Activated T-cell treated with anti-CD3 and anti-CD28 coated beads, Interleukin-2, amount 50 U/mL, for 72 hours (primary cell): ENCODE measurements at regions not wholly inside any gene's neighbourhood (a gene's known extent, or its start where the extent isn't known, plus 50 kb on each side); places are given as distances from the start of the nearest gene placed in this dataset.

Source experiments
- ATAC-seq, 2 donors: fragments of 150-1000 bp; cut with Tn5 transposase; replicated peaks in 1 of 2; 2 replicates each; pipeline ENCODE4 v1.10.0; 2021; ENCODE audit warnings: moderate library complexity in 2 of 2, mild to moderate bottlenecking in 1 of 2
- DNase-seq, 2 donors: peaks; one replicate each; pipeline ENCODE4 v3.0.0; 2021 to 2022; ENCODE audit warnings: mixed read lengths in 1 of 2
- H3K27ac Mint-ChIP-seq: one replicate; pipeline ENCODE4 v1.8.0; 2022; ENCODE audit warnings: mild to moderate bottlenecking, moderate library complexity, mixed read lengths
- H3K27me3 Mint-ChIP-seq: one replicate; pipeline ENCODE4 v1.8.0; 2022; ENCODE audit warnings: low read depth, mixed read lengths
- H3K36me3 Mint-ChIP-seq, 2 donors: one replicate each; pipeline ENCODE4 v1.8.0; 2022; ENCODE audit warnings: mixed read lengths in 2 of 2, mild to moderate bottlenecking in 1 of 2; ENCODE audit not compliant: insufficient read depth in 2 of 2
- H3K4me1 Mint-ChIP-seq: one replicate; pipeline ENCODE4 v1.8.0; 2022; ENCODE audit warnings: low read depth, mixed read lengths
- H3K4me3 Mint-ChIP-seq, 2 donors: one replicate each; pipeline ENCODE4 v1.8.0; 2022; ENCODE audit warnings: mild to moderate bottlenecking in 2 of 2, mixed read lengths in 2 of 2, moderate library complexity in 2 of 2
- H3K9me3 Mint-ChIP-seq, 2 donors: one replicate each; pipeline ENCODE4 v1.8.0; 2022; ENCODE audit warnings: mixed read lengths in 2 of 2

DNA sequence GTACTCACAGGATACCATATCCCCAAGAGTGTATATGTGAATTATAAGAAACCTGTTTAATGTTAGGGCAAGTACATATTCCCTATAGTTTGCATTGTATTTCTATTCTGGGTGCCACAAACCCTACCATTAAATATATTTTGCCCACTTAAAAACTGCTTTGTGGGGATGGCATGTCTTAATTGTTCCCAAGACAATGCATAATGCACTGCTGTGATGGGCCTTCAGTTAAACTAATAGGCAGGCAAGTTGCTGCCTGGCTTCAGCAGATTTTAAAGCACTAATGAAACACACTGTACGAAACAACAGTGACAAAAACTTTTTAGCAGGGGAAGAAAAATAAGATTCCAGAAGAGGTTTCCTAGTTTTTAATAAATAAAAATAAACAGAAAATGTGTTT, 104.8 kb upstream of the VRK2 start:
- ATAC-seq (no peak), DNase-seq (no peak)
- H3K36me3 Mint-ChIP-seq, result peaks cover 0 to 3% of the 10 kb centered on the region in 2 donors
- peaks cover 0 to 2% of the 10 kb centered on the region in 2 donors for H3K9me3 Mint-ChIP-seq
- no peak overlapping the region for H3K4me3 Mint-ChIP-seq
- no peaks in the 10 kb centered on the region for H3K27me3 Mint-ChIP-seq
- no peaks in the 10 kb centered on the region for H3K4me1 Mint-ChIP-seq
- H3K27ac Mint-ChIP-seq, result no peak overlapping the region

DNA sequence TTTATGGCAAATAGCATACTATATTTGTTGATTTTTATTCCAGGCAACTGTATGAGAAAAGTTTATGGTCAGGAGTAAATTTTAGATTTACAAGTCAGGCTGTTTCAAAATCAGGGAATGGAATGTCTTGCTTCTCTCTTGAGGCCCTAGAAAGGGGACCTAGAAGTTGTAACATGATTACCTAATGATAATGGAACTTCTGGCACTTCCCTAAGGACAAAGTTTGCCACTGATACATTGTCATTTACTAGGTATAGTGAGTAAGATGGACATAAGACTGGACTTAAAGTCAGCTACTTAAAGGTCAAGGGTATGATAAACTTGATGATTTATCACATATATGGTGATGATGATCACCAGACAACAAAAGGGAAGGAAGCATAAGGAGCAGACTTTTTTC, 103.3 kb upstream of the VRK2 start:
- Mint-ChIP-seq H3K27ac (no peak overlapping the region), H3K9me3 (peaks cover 0 to 2% of the 10 kb centered on the region in 2 donors), H3K4me1 (no peaks in the 10 kb centered on the region), H3K27me3 (no peaks in the 10 kb centered on the region), H3K4me3 (no peak overlapping the region), H3K36me3 (peaks cover 0 to 2% of the 10 kb centered on the region in 2 donors)
- ATAC-seq (no peak), DNase-seq (no peak)

DNA sequence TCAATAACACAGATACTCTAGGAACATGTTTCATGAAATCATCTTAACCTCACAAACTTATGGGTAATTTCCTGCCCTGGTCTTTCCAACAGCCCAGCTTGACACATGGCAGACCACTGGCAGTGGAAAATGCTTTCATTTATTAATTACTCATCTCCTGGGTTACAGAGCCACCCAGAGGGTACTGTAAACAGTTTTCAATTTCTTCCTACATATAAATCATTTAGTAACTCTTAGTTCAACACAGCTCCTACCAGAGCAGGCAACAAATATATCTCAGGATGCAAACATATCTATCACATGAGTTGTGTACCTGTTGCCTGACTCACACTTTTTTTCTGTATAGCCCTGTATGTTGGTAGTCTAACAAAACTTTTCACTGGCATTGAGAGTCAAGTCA, 99.2 kb upstream of the VRK2 start:
- H3K4me1 Mint-ChIP-seq, result no peaks in the 10 kb centered on the region
- H3K36me3 Mint-ChIP-seq, result no peaks in the 10 kb centered on the region
- H3K27ac Mint-ChIP-seq, result no peak overlapping the region
- DNase-seq, result no peak
- H3K9me3 Mint-ChIP-seq, result no peaks in the 10 kb centered on the region
- H3K27me3 Mint-ChIP-seq, result no peaks in the 10 kb centered on the region
- ATAC-seq, result no peak
- no peak overlapping the region for H3K4me3 Mint-ChIP-seq

DNA sequence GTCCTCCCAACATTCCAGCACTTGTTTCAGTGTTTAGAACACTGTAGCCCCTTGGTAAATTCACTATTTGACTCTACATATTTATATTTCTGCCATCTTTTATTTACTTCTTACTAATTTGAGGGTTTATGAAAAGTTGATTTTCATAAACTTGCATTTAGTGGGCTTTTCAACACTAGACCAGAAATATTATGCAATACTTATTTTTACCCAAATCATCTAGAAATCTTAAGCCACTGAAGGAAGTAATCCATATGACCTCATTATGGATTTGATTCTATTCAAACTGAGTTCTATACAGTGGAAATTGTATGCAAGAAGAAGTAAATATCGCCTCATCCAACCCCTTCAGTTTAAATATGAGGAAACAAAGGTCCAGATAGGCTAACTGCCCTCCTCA, 92.6 kb upstream of the VRK2 start:
- Mint-ChIP-seq H3K27me3 (no peaks in the 10 kb centered on the region), H3K4me3 (no peak overlapping the region)

DNA sequence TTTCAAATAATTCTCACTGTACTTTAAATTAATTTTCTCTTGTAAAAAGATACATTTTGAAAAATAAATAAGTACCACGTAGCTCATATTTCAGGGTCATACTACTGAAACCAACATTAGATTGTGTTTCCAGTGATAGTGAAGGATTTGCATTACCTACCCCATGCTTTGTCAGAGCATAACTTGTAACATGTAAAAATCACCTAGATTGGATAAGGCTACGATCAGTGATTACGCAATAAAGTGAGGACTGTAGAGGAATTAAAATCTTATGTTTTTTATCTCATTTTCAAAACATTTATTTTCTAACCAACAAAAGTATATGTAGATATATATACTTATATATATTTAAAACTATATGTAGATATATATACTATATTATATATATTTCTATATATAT, 89.4 kb upstream of the VRK2 start:
- no peak overlapping the region for H3K27ac Mint-ChIP-seq
- no peaks in the 10 kb centered on the region for H3K27me3 Mint-ChIP-seq
- H3K36me3 Mint-ChIP-seq, result no peaks in the 10 kb centered on the region
- H3K4me1 Mint-ChIP-seq, result no peaks in the 10 kb centered on the region
- DNase-seq (no peak), ATAC-seq (no peak)
- no peak overlapping the region for H3K4me3 Mint-ChIP-seq
- H3K9me3 Mint-ChIP-seq, result no peaks in the 10 kb centered on the region

More for the DNA sequence above, 92.6 kb upstream of the VRK2 start:
- Mint-ChIP-seq H3K9me3 (no peaks in the 10 kb centered on the region), H3K27ac (no peak overlapping the region), H3K36me3 (no peaks in the 10 kb centered on the region), H3K4me1 (no peaks in the 10 kb centered on the region)
- no peak for ATAC-seq
- no peak for DNase-seq

DNA sequence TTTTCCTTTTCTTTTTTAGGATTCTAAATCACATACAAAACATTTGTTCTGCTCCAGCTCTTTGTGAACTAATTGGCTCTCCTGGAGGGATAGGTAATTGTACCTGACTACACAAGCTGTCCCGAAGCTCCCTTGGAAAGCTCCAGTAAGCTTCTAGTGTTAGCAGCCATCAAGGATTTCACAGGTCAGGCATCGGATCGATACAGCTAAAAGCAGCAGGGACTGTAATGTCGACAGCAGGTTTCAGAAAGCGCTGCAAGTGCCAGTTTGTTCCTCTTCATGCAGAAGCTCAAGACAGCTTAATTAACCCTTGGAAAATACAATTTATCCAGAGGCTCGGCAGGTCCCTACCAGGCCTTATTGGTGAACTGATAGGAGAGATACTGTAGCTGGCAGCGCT, 87.2 kb upstream of the VRK2 start:
- no peak for ATAC-seq
- no peak overlapping the region for H3K27ac Mint-ChIP-seq
- H3K9me3 Mint-ChIP-seq, result no peaks in the 10 kb centered on the region
- no peaks in the 10 kb centered on the region for H3K4me1 Mint-ChIP-seq
- no peaks in the 10 kb centered on the region for H3K36me3 Mint-ChIP-seq
- H3K4me3 Mint-ChIP-seq, result no peak overlapping the region
- no peak for DNase-seq
- H3K27me3 Mint-ChIP-seq, result no peaks in the 10 kb centered on the region

DNA sequence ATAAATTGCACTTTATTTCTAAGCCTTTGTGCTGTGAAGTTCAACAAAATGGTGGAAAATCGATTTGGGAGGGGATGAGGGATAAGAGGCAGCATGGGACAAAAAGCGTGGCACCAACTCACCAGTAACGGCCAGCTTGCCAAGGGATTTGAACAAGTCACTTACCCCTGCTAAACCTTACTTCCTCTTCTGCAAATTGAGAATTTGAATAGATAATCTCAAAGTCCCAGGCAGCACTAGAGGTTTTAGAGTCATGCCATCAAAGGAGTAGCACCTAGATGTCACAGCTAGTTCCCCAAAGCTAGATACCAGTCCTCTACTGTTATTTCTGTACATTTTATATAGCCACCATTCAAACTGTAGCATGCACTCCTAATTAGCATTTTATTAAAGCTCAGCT, 83.7 kb upstream of the VRK2 start:
- Mint-ChIP-seq H3K27ac (no peak overlapping the region), H3K36me3 (no peaks in the 10 kb centered on the region), H3K4me3 (no peak overlapping the region), H3K27me3 (no peaks in the 10 kb centered on the region), H3K9me3 (no peaks in the 10 kb centered on the region), H3K4me1 (no peaks in the 10 kb centered on the region)
- ATAC-seq (no peak), DNase-seq (no peak)

DNA sequence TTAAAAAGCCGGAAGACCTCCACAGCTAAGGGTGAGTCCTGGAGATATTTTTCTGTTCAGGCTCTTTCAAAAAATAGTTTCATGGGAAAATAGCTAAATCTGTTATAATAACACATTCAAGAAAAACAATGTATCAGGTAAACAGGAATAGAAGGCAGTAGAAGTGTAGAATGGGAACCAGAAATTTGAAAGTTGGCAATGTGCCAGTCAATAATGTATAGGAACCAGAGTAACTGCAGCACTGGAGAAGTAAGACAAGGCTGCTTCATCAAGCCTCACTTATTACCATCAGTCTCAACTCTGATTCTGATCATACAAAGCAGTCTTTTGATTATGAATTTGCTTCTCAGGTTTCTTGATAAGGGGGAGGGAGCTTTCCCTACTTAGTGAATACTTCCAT, 81.4 kb upstream of the VRK2 start:
- no peak overlapping the region for H3K27ac Mint-ChIP-seq

DNA sequence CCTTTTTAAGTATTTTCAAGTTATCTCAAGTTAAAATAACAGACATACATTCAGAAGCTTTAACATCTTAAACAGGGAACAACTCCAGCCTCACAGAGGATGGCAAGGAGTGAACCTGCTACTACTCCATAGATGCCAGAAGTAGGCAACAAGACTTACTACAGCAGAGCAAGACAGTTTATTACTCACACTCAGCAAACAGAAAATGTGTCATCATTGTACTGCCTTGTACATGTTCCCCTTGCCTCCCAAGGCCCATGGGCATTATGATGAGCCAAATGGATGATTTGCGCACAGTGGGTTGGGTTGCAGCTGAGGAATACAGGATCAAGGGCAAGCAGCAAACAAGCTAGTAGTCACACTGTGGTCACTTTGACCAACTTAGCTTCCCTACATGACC, 80.6 kb upstream of the VRK2 start:
- no peak overlapping the region for H3K4me3 Mint-ChIP-seq
- no peak for ATAC-seq
- no peaks in the 10 kb centered on the region for H3K36me3 Mint-ChIP-seq

More for the DNA sequence above, 81.4 kb upstream of the VRK2 start:
- H3K27me3 Mint-ChIP-seq, result no peaks in the 10 kb centered on the region
- H3K4me1 Mint-ChIP-seq, result no peaks in the 10 kb centered on the region
- no peaks in the 10 kb centered on the region for H3K9me3 Mint-ChIP-seq
- no peaks in the 10 kb centered on the region for H3K36me3 Mint-ChIP-seq
- H3K4me3 Mint-ChIP-seq, result no peak overlapping the region
- DNase-seq, result no peak
- no peak for ATAC-seq

DNA sequence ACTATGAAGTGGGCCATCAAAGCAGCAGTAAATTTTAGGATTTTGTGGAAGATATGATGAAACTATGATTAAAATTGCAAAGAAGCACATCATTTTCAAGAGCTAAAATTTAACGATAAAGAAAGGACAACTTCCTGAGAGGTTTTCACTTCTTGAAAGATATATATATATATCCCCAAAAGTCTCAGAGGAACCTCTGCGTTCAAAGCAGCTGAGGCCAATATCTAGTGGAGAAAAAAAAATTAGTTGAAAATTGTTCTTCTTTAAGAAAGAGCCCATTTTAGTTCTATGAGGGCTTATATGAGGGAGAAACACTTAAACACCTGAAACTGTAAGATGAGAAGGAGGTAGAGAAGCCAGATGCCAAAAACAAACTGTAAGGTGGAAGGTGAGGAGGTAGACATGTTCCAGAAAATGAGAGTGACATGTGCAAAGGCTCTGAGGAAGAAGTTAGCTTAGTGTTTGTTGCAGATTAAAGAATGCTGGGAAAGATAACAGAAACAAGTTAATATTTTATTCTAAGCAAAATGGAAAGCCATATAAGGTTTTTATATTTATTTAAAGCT, 72.9 kb upstream of the VRK2 start:
- H3K27me3 Mint-ChIP-seq, result no peaks in the 10 kb centered on the region
- no peak overlapping the region for H3K27ac Mint-ChIP-seq
- DNase-seq (no peak), ATAC-seq (no peak)
- no peaks in the 10 kb centered on the region for H3K9me3 Mint-ChIP-seq
- H3K36me3 Mint-ChIP-seq, result no peaks in the 10 kb centered on the region
- H3K4me3 Mint-ChIP-seq, result no peak overlapping the region
- no peaks in the 10 kb centered on the region for H3K4me1 Mint-ChIP-seq

More for the DNA sequence above, 80.6 kb upstream of the VRK2 start:
- Mint-ChIP-seq H3K27me3 (no peaks in the 10 kb centered on the region), H3K4me1 (no peaks in the 10 kb centered on the region), H3K27ac (no peak overlapping the region), H3K9me3 (no peaks in the 10 kb centered on the region)
- no peak for DNase-seq

DNA sequence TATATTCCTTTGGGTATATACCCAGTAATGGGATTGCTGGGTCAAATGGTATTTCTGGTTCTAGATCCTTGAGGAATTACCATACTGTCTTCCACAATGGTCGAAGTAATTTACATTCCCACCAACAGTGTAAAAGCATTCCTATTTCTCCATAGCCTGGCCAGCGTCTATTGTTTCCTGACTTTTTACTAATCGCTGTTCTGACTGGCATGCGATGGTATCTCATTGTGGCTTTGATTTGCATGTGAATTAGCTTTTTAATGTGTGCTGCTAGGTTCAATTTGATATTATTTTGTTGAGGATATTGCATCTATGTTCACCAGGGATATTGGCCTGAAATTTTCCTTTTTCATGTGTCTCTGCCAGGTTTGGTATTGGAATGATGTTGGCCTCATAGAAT, 67.4 kb upstream of the VRK2 start:
- Mint-ChIP-seq H3K4me1 (no peaks in the 10 kb centered on the region), H3K27me3 (no peaks in the 10 kb centered on the region), H3K9me3 (peaks cover 0 to 7% of the 10 kb centered on the region in 2 donors), H3K36me3 (peaks cover 0 to 1% of the 10 kb centered on the region in 2 donors), H3K27ac (no peak overlapping the region), H3K4me3 (no peak overlapping the region)
- ATAC-seq (no peak), DNase-seq (no peak)

DNA sequence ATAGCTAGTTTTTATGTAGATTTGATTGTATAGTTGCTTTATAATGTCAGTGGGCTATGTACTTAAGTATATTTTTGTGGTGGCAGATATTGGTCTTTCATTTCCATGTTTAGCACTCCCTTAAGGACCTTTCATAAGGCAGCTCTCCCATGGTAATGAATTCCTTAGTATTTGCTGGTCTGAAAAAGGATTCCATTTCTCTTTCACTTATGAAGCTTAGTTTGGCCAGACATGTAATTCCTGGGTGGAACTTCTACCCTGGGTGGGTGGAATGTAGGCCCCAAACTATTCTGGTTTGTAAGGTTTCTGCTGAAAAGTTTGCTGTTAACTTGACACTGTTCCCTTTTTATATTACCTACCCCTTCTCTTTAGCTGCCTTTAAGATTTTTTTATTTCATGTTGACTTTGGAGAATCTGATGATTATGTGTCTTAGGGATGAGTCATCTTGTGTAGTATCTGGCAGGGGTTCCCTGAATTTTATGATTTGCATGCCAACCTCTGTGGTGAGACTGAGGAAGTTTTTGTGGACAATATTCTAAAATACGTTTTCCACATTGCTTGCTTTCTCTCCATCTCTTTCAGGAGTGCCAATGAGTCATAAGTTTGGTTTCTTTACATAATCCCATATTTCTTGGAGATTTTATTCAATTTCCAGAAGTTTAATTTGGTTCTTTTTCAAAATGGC, 65.4 kb upstream of the VRK2 start:
- Mint-ChIP-seq H3K4me1 (no peaks in the 10 kb centered on the region), H3K27ac (no peak overlapping the region), H3K4me3 (no peak overlapping the region), H3K9me3 (peaks cover 0 to 7% of the 10 kb centered on the region in 2 donors), H3K36me3 (peaks cover 0 to 1% of the 10 kb centered on the region in 2 donors), H3K27me3 (no peaks in the 10 kb centered on the region)
- DNase-seq (no peak), ATAC-seq (no peak)

DNA sequence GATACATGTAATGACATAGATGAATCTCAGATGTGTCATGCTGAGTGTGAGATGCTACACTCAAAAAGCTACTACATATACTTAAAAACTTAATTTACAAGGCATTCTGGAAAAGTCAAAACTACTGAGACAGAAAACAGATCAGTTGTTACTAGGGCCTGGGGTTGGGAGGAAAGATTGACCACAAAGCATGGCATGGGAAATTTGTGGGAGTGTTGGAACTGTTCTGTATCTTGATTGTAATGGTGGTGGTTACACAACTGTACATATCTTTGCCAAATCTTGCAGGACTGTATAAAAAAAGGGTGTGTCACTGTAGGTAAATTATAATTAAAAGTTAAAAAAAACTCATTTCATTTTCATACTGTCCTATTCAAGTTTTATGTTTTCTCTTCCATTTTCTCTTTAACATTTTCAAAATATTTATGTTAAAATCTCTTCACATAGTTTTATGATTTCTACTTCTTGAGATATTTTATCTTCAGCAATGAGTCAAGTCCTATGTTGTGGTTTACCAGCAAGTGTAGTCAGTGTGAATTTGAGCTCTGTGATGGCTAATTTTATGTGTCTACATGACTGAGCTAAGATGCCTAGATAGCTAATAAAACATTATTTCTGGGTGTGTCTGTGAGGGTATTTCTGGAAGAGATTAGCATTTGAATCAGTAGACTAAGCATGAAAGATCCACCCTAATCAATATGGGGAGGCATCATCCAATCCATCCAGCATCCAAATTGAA, 58.6 kb upstream of the VRK2 start:
- Mint-ChIP-seq H3K27me3 (no peaks in the 10 kb centered on the region), H3K36me3 (no peaks in the 10 kb centered on the region), H3K27ac (no peak overlapping the region), H3K9me3 (peaks cover 0 to 2% of the 10 kb centered on the region in 2 donors), H3K4me3 (no peak overlapping the region), H3K4me1 (no peaks in the 10 kb centered on the region)
- DNase-seq (no peak), ATAC-seq (no peak)
